ENCODE measurements at regions not wholly inside any gene's neighbourhood (a gene's known extent, or its start where the extent isn't known, plus 50 kb on each side); places are given as distances from the start of the nearest gene placed in this dataset.
"Not testable (repeated sequence)": the region's sequence is repeated elsewhere in the genome, so short reads cannot be mapped to it uniquely, and the experiment has no call there.

GRCh38 chr14:101259748-101260147 lies 301.5 kb upstream of the DIO3 start:
- Histone ChIP-seq H3K4me3 (replicated peaks in 1 of 3; ENCODE audit: insufficient read depth in 1 of 3, low read depth in 1 of 3, low read length in 3 of 3) (no peak overlapping the region), H3K9me3 (replicated peaks; ENCODE audit: control insufficient read depth, insufficient read depth, low read length) (no peaks in the 10 kb centered on the region), H3K9me1 (replicated peaks; ENCODE audit: control insufficient read depth, extremely low read depth, insufficient read depth, low read length) (no peaks in the 10 kb centered on the region), H3K36me3 (ENCODE audit: control insufficient read depth in 2 of 2, extremely low read depth in 1 of 2, insufficient read depth in 2 of 2, low read length in 2 of 2) (no peaks in the 10 kb centered on the region), H3K9ac (replicated peaks; ENCODE audit: extremely low read depth, insufficient read depth, low read length) (no peak overlapping the region), H4K20me1 (replicated peaks; ENCODE audit: control insufficient read depth, extremely low read depth, insufficient read depth, low read length) (no peaks in the 10 kb centered on the region), H3K4me1 (ENCODE audit: control insufficient read depth, extremely low read depth, insufficient read depth, low read length) (no peaks in the 10 kb centered on the region), H3K27me3 (ENCODE audit: control insufficient read depth in 2 of 2, insufficient read depth in 2 of 2, low read length in 2 of 2) (peaks cover 3 to 10% of the 10 kb centered on the region in 2 experiments), H3K27ac (ENCODE audit: insufficient read depth, low read depth, low read length) (no peak overlapping the region), H3K4me2 (ENCODE audit: insufficient read depth, low read length) (no peak overlapping the region), H2AFZ (ENCODE audit: low read depth, low read length) (no peak overlapping the region), H3K79me2 (ENCODE audit: control insufficient read depth, insufficient read depth, low read length) (no peaks in the 10 kb centered on the region)
- FAIRE-seq: no peak
- dilution Hi-C loops (cut with MboI; ENCODE audit: extremely low pct_ligation_motif_present, low sequenced_read_pairs): no loop called here
- TF ChIP-seq MYC (IDR thresholded peaks at IDR 0.05; ENCODE audit: low read depth, low read length) (no peak), GATA2 (IDR thresholded peaks at IDR 0.05; ENCODE audit: insufficient read depth, insufficient read length, low read depth, low read length) (no peak), FOS (IDR thresholded peaks at IDR 0.05; ENCODE audit: borderline replicate concordance, insufficient read depth, low read length) (no peak), POLR2AphosphoS5 (IDR thresholded peaks at IDR 0.05; ENCODE audit: insufficient read depth, low read depth, low read length) (no peak), POLR2A (IDR thresholded peaks at IDR 0.05; ENCODE audit: low read depth, low read length) (no peak), EZH2 (IDR thresholded peaks at IDR 0.05; ENCODE audit: borderline replicate concordance, low read depth, low read length, severe bottlenecking) (no peak), JUN (IDR thresholded peaks at IDR 0.05; ENCODE audit: borderline replicate concordance, insufficient read depth, insufficient read length, low read depth) (no peak)
- TF ChIP-seq, protein P1, sequence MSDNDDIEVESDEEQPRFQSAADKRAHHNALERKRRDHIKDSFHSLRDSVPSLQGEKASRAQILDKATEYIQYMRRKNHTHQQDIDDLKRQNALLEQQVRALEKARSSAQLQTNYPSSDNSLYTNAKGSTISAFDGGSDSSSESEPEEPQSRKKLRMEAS (IDR thresholded peaks at IDR 0.05; ENCODE audit: insufficient read depth, insufficient read length): no peak
- DNase-seq (ENCODE audit: low read depth, low spot score): no peak
- CTCF ChIA-PET: no interaction called here
- POLR2A ChIA-PET: no interaction called here
- intact Hi-C loops (cut with micrococcal nuclease): no loop called here
- no TSS peak for BruUV-seq (replicated peaks)

GRCh38 chr14:101266441-101266840 lies 294.9 kb upstream of the DIO3 start:
- H2AFZ ChIP-seq (ENCODE audit: low read depth, low read length); intact Hi-C loops (cut with micrococcal nuclease); POLR2A ChIA-PET; H3K27me3 ChIP-seq (ENCODE audit: control insufficient read depth in 2 of 2, insufficient read depth in 2 of 2, low read length in 2 of 2); H3K27ac ChIP-seq (ENCODE audit: insufficient read depth, low read depth, low read length); H3K4me2 ChIP-seq (ENCODE audit: insufficient read depth, low read length); H3K4me1 ChIP-seq (ENCODE audit: control insufficient read depth, extremely low read depth, insufficient read depth, low read length); H3K9me1 ChIP-seq (replicated peaks; ENCODE audit: control insufficient read depth, extremely low read depth, insufficient read depth, low read length); H4K20me1 ChIP-seq (replicated peaks; ENCODE audit: control insufficient read depth, extremely low read depth, insufficient read depth, low read length); dilution Hi-C loops (cut with MboI; ENCODE audit: extremely low pct_ligation_motif_present, low sequenced_read_pairs); H3K4me3 ChIP-seq (replicated peaks in 1 of 3; ENCODE audit: insufficient read depth in 1 of 3, low read depth in 1 of 3, low read length in 3 of 3); H3K9me3 ChIP-seq (replicated peaks; ENCODE audit: control insufficient read depth, insufficient read depth, low read length); DNase-seq (ENCODE audit: low read depth, low spot score); H3K79me2 ChIP-seq (ENCODE audit: control insufficient read depth, insufficient read depth, low read length); H3K36me3 ChIP-seq (ENCODE audit: control insufficient read depth in 2 of 2, extremely low read depth in 1 of 2, insufficient read depth in 2 of 2, low read length in 2 of 2); FAIRE-seq; H3K9ac ChIP-seq (replicated peaks; ENCODE audit: extremely low read depth, insufficient read depth, low read length); CTCF ChIA-PET; BruUV-seq (replicated peaks): not testable (repeated sequence)

All from endothelial cell of umbilical vein (primary cell).